NCI-H1105 (cell line): ENCODE measurements at regions not wholly inside any gene's neighbourhood (a gene's known extent, or its start where the extent isn't known, plus 50 kb on each side); places are given as distances from the start of the nearest gene placed in this dataset.
A peak's percentile ranks its signal among the peaks of the same experiment; 100 is the strongest.

Experiments
- DNase-seq: peaks from one replicate; lab custom pipeline; 2025; lab: John Stamatoyannopoulos, UW

- DNase-seq = no peak
Measured at GRCh38 chr7:113825832-113826231, 93.0 kb downstream of the PPP1R3A start.

- no peak for DNase-seq
Measured at GRCh38 chr7:113824117-113824823, 94.5 kb downstream of the PPP1R3A start.

GRCh38 chr7:113819474-113819873 is 99.3 kb downstream of the PPP1R3A start:
- DNase-seq = no peak

GRCh38 chr7:113816639-113817038 is 102.2 kb downstream of the PPP1R3A start:
- no peak for DNase-seq

DNA sequence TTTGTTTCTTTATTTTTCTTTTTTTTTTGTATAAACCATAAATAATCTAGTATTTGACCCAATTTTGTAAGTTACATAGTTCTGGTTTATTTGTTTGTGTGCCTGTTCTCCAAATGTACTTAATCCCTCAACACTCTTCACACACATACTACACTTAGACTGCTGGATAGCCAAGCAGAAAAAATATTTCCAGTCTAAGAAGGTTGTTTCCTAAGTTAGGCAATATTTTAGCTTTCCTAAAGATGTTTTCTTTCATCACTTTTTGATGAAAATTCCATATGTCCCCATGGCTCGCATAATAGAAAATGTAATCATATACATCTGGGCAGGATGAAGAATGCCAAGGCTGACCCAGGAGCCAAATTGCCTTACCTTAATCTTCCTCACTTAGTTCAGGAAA is 105.3 kb downstream of the PPP1R3A start:
- no peak for DNase-seq

DNA sequence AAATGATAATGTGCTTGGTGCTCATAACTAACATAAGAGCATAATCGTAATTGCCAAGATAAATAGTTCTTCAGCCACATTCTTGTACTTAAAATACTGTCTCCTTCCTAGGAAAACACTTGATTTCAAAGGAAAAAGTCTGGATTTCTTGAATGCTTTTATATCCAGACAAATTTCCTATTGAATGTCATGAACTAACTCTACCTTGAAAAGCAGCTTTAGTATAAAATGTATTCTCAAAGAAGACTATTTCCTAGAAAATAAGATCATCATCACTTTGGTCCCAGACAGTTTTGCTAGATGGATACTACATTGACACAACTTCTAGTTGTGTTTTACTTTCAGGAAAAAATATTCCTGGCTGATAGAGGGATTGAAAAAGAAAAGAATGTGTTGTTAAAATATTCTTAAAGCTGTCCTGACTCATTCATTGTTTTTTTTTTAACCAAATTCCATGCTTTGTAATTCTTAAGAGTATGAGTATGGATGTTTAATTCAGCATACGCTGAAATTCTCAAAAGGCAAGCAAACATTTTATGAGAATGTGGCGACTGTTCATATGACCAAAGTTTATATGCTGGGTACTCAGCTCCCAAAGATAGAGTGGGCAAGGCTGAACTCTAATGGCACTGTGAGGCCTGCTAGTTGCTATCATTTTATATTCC is 106.1 kb downstream of the PPP1R3A start:
- no peak for DNase-seq

DNA sequence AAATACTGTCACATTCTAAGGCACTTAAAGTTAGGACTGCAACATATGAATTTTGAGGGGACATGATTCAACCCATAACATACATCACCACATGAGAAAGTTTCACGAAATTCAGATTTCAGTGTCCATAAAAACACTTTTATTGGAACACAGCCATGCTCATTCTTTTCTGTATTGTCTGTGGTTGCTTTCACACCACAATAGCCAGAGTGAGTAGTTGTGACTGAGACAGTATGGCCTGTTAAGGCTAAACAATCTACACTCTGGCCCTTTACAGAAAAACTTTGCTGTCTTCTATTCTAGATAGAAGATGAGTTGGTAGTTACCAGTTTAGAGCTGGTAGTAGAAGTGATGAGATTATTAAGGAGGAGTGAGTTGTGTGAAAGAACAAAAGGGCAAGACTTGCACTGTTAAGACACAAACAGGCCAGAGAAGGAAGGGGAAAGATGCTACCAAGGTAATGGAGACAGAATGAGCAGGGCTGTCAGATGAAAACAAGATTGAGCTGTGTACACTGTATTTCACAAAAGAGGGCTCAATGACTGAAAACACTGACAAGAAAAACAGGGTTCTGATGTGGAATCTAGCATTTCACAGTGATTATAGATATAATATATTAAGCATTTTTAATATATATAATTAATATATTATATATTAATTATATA is 108.6 kb downstream of the PPP1R3A start:
- no peak for DNase-seq

- no peak for DNase-seq
Measured at GRCh38 chr7:113809581-113809980, 109.2 kb downstream of the PPP1R3A start.

- no peak for DNase-seq
Measured at GRCh38 chr7:113806633-113807327, 112.0 kb downstream of the PPP1R3A start.

DNA sequence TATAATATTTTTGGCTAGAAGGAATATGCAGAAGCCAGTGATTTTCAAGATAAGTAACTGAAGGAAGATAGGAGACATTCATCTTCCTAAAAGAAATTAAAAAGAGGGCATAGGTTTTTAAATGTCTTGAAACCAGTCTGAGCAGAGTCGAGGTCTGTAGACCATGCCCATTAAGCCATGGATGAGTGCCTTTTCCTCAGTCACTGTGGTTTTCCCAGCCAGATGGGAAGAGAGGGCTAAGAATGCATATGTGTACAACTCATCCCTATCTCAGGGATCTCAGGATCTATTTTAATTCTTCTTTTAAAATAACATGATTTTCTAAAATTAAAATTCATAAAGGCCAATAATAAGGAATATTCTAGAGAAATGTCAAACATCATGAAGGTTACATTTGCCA is 112.8 kb downstream of the PPP1R3A start:
- no peak for DNase-seq

DNA sequence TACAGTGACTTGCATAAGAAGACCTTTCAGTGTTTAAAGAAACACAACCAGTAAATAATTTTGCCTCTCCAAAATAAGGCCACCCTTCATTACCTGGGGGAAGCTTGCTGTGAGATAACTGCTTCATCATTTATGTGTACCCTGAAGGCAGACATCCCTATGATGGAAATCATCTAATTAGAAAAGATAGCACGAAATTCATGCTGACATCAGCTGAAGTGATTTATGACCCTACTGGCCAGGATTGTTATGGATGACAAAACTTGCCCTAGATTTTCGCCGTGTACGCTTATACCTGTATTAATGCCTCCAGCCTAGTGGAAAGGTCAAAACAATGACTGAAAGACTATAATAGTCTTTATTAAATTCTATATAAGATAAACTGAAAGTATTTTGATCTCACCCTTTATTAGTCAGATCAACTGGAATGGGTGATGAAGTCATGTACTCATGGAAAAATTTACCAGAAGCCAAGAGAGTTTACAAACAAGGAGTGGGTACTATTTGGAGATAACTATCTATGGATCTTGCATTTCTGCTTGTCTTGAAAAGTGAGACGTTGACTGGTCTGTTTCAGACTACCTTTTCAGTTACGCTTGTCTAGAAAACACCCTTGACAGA is 114.2 kb downstream of the PPP1R3A start:
- DNase-seq = no peak

GRCh38 chr7:113801751-113802150 is 117.1 kb downstream of the PPP1R3A start:
- no peak for DNase-seq

GRCh38 chr7:113800826-113801225 is 118.0 kb downstream of the PPP1R3A start:
- DNase-seq = no peak

DNA sequence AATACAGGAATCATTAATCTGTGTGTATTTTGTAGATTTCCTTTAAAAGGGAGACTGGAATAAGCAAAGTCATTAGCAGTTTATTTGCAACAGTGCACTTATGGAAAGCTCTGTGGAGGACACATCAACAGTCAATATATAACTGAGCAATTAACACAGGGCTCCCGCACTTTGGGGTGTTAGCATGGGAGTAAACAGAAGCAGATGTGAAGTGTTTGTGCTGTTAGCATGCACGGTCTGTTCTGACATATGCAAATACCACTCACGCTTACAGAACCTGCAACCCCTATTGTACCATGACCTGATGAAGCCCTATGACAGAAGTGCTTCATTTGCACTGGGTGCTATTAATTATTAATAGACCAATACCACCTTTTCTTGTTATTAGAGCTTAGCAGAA is 118.9 kb downstream of the PPP1R3A start:
- DNase-seq = peak; percentile 59

- DNase-seq = no peak
Measured at GRCh38 chr7:113797420-113798010, 121.3 kb downstream of the PPP1R3A start.

DNA sequence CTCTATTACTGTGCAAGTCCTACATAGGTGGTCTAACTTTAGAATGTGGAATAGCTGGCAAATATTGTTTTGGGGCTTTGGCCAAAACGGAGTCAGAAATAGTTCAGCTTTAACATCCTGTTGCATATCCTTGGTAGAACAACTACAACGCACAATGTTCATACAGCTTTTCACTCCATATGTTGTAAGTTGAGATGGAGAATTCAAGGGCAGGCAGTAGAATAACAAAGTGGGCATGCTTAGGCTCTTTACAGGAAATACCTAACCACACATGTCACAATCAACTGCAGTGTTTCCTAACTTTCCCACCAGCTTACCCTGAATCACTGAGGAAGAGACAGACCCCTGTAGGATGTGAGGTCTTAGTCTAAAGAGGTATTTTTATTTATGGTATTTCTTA is 122.3 kb downstream of the PPP1R3A start:
- DNase-seq = no peak

DNA sequence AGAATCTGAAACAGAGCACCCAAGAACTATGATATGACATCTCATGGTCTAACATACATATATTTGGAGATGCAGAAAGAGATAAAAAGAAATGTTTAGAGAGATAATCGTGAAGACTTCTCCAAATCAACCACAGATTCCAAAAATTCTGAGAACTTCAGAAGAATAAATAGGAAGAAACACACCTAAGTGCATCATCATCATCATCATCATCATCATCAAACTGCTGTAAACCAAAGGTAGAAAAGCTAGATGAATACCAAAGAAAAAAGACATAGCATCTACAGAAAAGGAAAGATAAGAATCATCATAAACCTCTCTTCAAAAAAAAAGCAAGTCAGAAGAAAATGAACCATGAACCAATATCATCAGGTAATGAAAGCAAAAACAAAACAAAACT is 124.2 kb downstream of the PPP1R3A start:
- no peak for DNase-seq

DNA sequence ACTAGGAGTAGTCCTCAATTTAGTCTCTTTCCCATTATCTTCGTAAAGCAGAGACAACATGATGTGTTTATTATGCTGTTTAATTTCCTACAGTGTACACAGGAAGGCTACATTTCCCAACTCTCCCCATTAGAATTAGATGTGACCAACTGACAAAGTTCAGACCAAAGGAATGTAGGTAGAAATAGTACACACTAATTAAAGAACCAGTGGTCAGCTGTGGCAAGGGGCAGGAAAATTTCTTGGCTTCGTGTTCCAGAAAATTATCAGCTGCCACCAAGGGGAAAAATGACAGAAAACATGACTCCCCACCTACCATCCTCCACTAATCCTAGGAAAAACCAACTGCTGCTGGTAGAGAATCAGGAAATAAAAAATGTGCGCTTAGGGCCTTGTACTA is 125.6 kb downstream of the PPP1R3A start:
- DNase-seq = no peak

DNA sequence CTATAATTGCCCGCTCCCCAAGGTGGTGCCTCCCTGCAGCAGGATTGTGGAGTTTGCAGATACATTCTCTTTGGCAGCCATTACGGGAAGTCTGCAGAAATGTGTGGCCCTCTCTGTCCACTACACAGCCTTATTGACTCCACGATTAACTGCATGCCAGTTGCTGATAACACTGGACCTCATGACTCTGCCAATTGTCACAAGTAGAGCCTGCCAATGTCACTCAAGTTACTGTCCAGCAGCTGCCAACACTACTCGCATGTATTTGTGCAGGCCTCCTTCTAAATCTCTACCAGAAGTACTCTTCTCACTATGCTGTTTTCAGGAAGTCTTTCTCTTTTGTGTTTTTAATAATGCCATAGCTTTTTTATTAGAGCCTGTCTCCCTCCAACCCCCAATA is 128.8 kb downstream of the PPP1R3A start:
- DNase-seq = no peak

- DNase-seq = no peak
Measured at GRCh38 chr7:113787106-113787505, 131.7 kb downstream of the PPP1R3A start.

- no peak for DNase-seq
Measured at GRCh38 chr7:113784956-113785355, 133.9 kb downstream of the PPP1R3A start.

GRCh38 chr7:113784316-113784715 is 134.5 kb downstream of the PPP1R3A start:
- DNase-seq = no peak
